Kasumi-1 (cell line): ENCODE measurements at regions not wholly inside any gene's neighbourhood (a gene's known extent, or its start where the extent isn't known, plus 50 kb on each side); places are given as distances from the start of the nearest gene placed in this dataset.

Experiments
- DNase-seq, 2 experiments: peaks; one replicate each; lab custom pipeline; 2025; lab: John Stamatoyannopoulos, UW

GRCh38 chr7:84677117-84677732 lies 482.6 kb upstream of the SEMA3A start:
- no peak for DNase-seq

- DNase-seq = no peak
These were observed 481.0 kb upstream of the SEMA3A start for GRCh38 chr7:84675633-84676034.

- no peak for DNase-seq
These were observed 479.8 kb upstream of the SEMA3A start for GRCh38 chr7:84674236-84674913.

- DNase-seq = peak; percentile 29 to 52
These were observed 474.7 kb upstream of the SEMA3A start for GRCh38 chr7:84669177-84669732.

- DNase-seq = no peak
These were observed 473.5 kb upstream of the SEMA3A start for GRCh38 chr7:84668116-84668515.

- no peak for DNase-seq
These were observed 472.1 kb upstream of the SEMA3A start for GRCh38 chr7:84666651-84667050.

- DNase-seq = no peak
These were observed 470.8 kb upstream of the SEMA3A start for GRCh38 chr7:84665339-84665738.

GRCh38 chr7:84664626-84665025 lies 470.0 kb upstream of the SEMA3A start:
- DNase-seq = no peak

- DNase-seq = no peak
These were observed 468.6 kb upstream of the SEMA3A start for GRCh38 chr7:84663224-84663623.

- no peak for DNase-seq
These were observed 463.7 kb upstream of the SEMA3A start for GRCh38 chr7:84658286-84658685.

GRCh38 chr7:84654273-84654672 lies 459.7 kb upstream of the SEMA3A start:
- no peak for DNase-seq

GRCh38 chr7:84651876-84652275 lies 457.3 kb upstream of the SEMA3A start:
- DNase-seq = no peak

- no peak for DNase-seq
These were observed 453.5 kb upstream of the SEMA3A start for GRCh38 chr7:84647797-84648757.

GRCh38 chr7:84642611-84643010 lies 448.0 kb upstream of the SEMA3A start:
- DNase-seq = no peak

- DNase-seq = no peak
These were observed 446.0 kb upstream of the SEMA3A start for GRCh38 chr7:84640637-84641036.

GRCh38 chr7:84638339-84638697 lies 443.7 kb upstream of the SEMA3A start:
- DNase-seq = no peak

GRCh38 chr7:84637568-84638338 lies 443.2 kb upstream of the SEMA3A start:
- DNase-seq = no peak

- no peak for DNase-seq
These were observed 437.3 kb upstream of the SEMA3A start for GRCh38 chr7:84631913-84632312.

- no peak for DNase-seq
These were observed 435.2 kb upstream of the SEMA3A start for GRCh38 chr7:84629640-84630318.

GRCh38 chr7:84629216-84629615 lies 434.6 kb upstream of the SEMA3A start:
- no peak for DNase-seq

- no peak for DNase-seq
These were observed 432.7 kb upstream of the SEMA3A start for GRCh38 chr7:84627250-84627649.
